ENCODE measurements at regions not wholly inside any gene's neighbourhood (a gene's known extent, or its start where the extent isn't known, plus 50 kb on each side); places are given as distances from the start of the nearest gene placed in this dataset.

DNA sequence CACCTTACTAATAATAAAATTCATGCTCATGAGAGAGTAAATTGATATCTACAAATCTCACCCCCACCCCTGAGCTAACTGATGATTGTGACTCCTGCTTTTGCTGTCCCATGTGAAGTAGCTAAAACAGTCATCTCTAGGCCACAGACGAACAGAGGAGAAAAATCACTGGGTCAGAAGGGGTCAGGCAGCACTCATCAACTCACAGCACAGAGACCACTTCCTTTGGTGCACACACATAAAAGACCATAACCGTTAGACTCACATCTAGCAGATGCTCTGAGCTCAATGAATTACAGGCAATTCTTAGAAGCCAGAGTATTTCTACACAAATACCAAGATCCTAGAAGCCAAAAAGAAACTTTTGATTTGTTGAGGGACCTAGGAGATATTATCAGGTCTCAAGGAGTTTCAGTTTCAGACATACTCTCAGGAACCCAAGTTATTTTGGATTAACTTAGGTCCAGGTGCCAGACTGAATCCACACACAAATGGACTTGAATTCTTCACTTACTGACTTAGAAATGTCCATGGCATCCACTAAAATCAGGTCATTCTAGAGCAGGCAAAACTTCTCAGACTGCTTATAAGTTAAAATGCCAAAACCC, 65.0 kb upstream of the TES start:
- TF ChIP-seq POLR2AphosphoS5 (IDR thresholded peaks at IDR 0.05; ENCODE audit: low read depth, low read length) (no peak), REST (IDR thresholded peaks at IDR 0.05; ENCODE audit: insufficient read depth in 1 of 2, low read depth in 2 of 2, low read length in 2 of 2) (no peak), SIN3A (IDR thresholded peaks at IDR 0.05; ENCODE audit: borderline replicate concordance, insufficient read depth, low read length) (no peak), TAF1 (IDR thresholded peaks at IDR 0.05; ENCODE audit: borderline replicate concordance, insufficient read depth, low read length) (no peak), FOXP2 (optimal IDR thresholded peaks at IDR 0.05; ENCODE audit: borderline replicate concordance, extremely low read depth, extremely low read length, insufficient read depth) (no peak)
